Esophagus muscularis mucosa (tissue), 4 donors: ENCODE measurements at regions not wholly inside any gene's neighbourhood (a gene's known extent, or its start where the extent isn't known, plus 50 kb on each side); places are given as distances from the start of the nearest gene placed in this dataset.

Experiments used
- DNase-seq: peaks from one replicate; pipeline ENCODE4 v3.0.0-alpha.2; 2017; ENCODE audit errors: extremely low spot score
- H3K27ac ChIP-seq, 4 donors: fragments of 200-600 bp; sonication (generic); replicated peaks in 1 of 4; 1 replicate in 3 of 4; 2 replicates in 1 of 4; pipeline ENCODE4 v1.5.1; 2016 to 2019; ENCODE audit warnings: mild to moderate bottlenecking in 1 of 4
- H3K27me3 ChIP-seq, 4 donors: fragments of 200-600 bp; sonication (generic); one replicate each; pipeline versions ENCODE4 v1.5.1 to v1.6.0; 2016 to 2019
- H3K36me3 ChIP-seq, 4 donors: fragments of 200-600 bp; sonication (generic); one replicate each; pipeline ENCODE4 v1.5.1; 2016 to 2019
- H3K4me1 ChIP-seq, 4 donors: fragments of 200-600 bp; sonication (generic); one replicate each; pipeline ENCODE4 v1.5.1; 2016 to 2019
- H3K4me3 ChIP-seq, 4 donors: fragments of 200-600 bp; sonication (generic); 1 replicate in 2 of 4; 2 replicates in 2 of 4; pipeline ENCODE4 v1.5.1; 2016 to 2019; ENCODE audit warnings: mild to moderate bottlenecking in 4 of 4, moderate library complexity in 1 of 4
- H3K9me3 ChIP-seq, 4 donors: fragments of 200-600 bp; sonication (generic); 1 replicate in 3 of 4; 2 replicates in 1 of 4; pipeline ENCODE4 v1.5.1; 2016 to 2019
- CTCF ChIP-seq, 3 experiments: fragments of 200-600 bp in 2 of 3; fragments of 450-650 bp in 1 of 3; sonication (generic) in 2 of 3; IDR thresholded peaks; one replicate each; pipeline ENCODE4 v1.5.1; 2017 to 2019; ENCODE audit warnings: antibody characterized with exemption in 3 of 3, mild to moderate bottlenecking in 2 of 3, moderate library complexity in 1 of 3
- EP300 ChIP-seq: sonication (generic); formaldehyde crosslinking; IDR thresholded peaks from one replicate; pipeline ENCODE4 v1.6.1; 2017; ENCODE audit warnings: antibody characterized with exemption
- POLR2A ChIP-seq: fragments of 450-650 bp; IDR thresholded peaks from one replicate; pipeline ENCODE4 v1.6.1; 2017; ENCODE audit warnings: antibody characterized with exemption, moderate library complexity, mild to moderate bottlenecking, low read depth
- POLR2AphosphoS5 ChIP-seq, 2 donors: sonication (generic); formaldehyde crosslinking; IDR thresholded peaks; one replicate each; pipeline ENCODE4 v1.6.1; 2017; ENCODE audit warnings: antibody characterized with exemption in 2 of 2
- WGBS: methylation state at CpG from one replicate; pipeline ENCODE4 v1.1.5; 2018; 5-methylcytosine and 5-hydroxymethylcytosine counted together
- intact Hi-C: fragments of 100-400 bp; cut with DNase I; formaldehyde crosslinking; loops from one replicate; pipeline ENCODE4 v1.15.1; 2023

- H3K27me3 ChIP-seq: no peaks in the 10 kb centered on the region
Observed at GRCh38 chr5:168104350-168104749, 187.1 kb upstream of the WWC1 start.

GRCh38 chr5:168104811-168105481 lies 186.5 kb upstream of the WWC1 start:
- Histone ChIP-seq H3K27ac (no peak overlapping the region), H3K36me3 (no peaks in the 10 kb centered on the region), H3K27me3 (no peaks in the 10 kb centered on the region), H3K9me3 (no peaks in the 10 kb centered on the region), H3K4me3 (no peak overlapping the region), H3K4me1 (peaks cover 0 to 4% (median 0%) of the 10 kb centered on the region in 4 donors)
- DNase-seq: no peak
- intact Hi-C loops: no loop called here
- WGBS: 68% methylated on average over 7 of the region's 7 CpGs
- TF ChIP-seq POLR2A: no peak
- no peak for TF ChIP-seq EP300
- TF ChIP-seq POLR2AphosphoS5 (IDR thresholded peaks at IDR 0.05): no peak
- TF ChIP-seq CTCF (IDR thresholded peaks at IDR 0.05): no peak

More at GRCh38 chr5:168104350-168104749, 187.1 kb upstream of the WWC1 start:
- DNase-seq: no peak
- TF ChIP-seq CTCF (IDR thresholded peaks at IDR 0.05) (no peak), POLR2AphosphoS5 (IDR thresholded peaks at IDR 0.05) (no peak), POLR2A (no peak), EP300 (no peak)
- Histone ChIP-seq H3K36me3 (no peaks in the 10 kb centered on the region), H3K4me3 (no peak overlapping the region), H3K27ac (no peak overlapping the region), H3K9me3 (no peaks in the 10 kb centered on the region), H3K4me1 (peaks cover 0 to 4% (median 0%) of the 10 kb centered on the region in 4 donors)
- WGBS: 86% methylated on average over 11 of the region's 12 CpGs
- intact Hi-C loops: no loop called here

- intact Hi-C loops: no loop called here
- Histone ChIP-seq H3K36me3 (peaks cover 0 to 3% (median 0%) of the 10 kb centered on the region in 4 donors), H3K27me3 (no peaks in the 10 kb centered on the region), H3K9me3 (no peaks in the 10 kb centered on the region), H3K4me3 (no peak overlapping the region), H3K27ac (no peak overlapping the region), H3K4me1 (peaks cover 0 to 4% (median 0%) of the 10 kb centered on the region in 4 donors)
- DNase-seq: no peak
- WGBS: 76% methylated on average over 8 of the region's 8 CpGs
- TF ChIP-seq CTCF (IDR thresholded peaks at IDR 0.05) (no peak), POLR2AphosphoS5 (IDR thresholded peaks at IDR 0.05) (no peak), EP300 (no peak), POLR2A (no peak)
Observed at GRCh38 chr5:168106008-168106761, 185.3 kb upstream of the WWC1 start.

GRCh38 chr5:168109441-168109840 lies 182.0 kb upstream of the WWC1 start:
- intact Hi-C loops: no loop called here
- peaks cover 0 to 4% (median 0%) of the 10 kb centered on the region in 4 donors for H3K4me1 ChIP-seq
- no peak for DNase-seq
- H3K4me3 ChIP-seq: no peak overlapping the region
- peaks cover 0 to 3% (median 0%) of the 10 kb centered on the region in 4 donors for H3K36me3 ChIP-seq
- H3K27me3 ChIP-seq: no peaks in the 10 kb centered on the region
- no peaks in the 10 kb centered on the region for H3K9me3 ChIP-seq
- 85% methylated on average over 5 of the region's 5 CpGs for WGBS
- no peak overlapping the region for H3K27ac ChIP-seq
- TF ChIP-seq CTCF (IDR thresholded peaks at IDR 0.05) (no peak), POLR2A (no peak), EP300 (no peak), POLR2AphosphoS5 (IDR thresholded peaks at IDR 0.05) (no peak)
